H1 (cell line): ENCODE measurements at regions not wholly inside any gene's neighbourhood (a gene's known extent, or its start where the extent isn't known, plus 50 kb on each side); places are given as distances from the start of the nearest gene placed in this dataset.

Source experiments
- CTCF ChIA-PET: fragments of 300-600 bp; sonication (Branson Sonifier 250); formaldehyde crosslinking; loops from one replicate; lab custom pipeline; 2021; ENCODE audit not compliant: partially characterized antibody; lab: Charles Lee
- POLR2A ChIA-PET: fragments of 300-600 bp; sonication (Branson Sonifier 250); formaldehyde crosslinking; loops from one replicate; lab custom pipeline; 2021; ENCODE audit warnings: inconsistent platforms; ENCODE audit not compliant: partially characterized antibody; lab: Charles Lee
- DNase-seq, 2 experiments: peaks; one replicate each; pipeline versions ENCODE4 v3.0.0 to v3.0.0-alpha.2; 2010 to 2022; ENCODE audit warnings: low spot score in 2 of 2, low read depth in 1 of 2, mixed read lengths in 1 of 2
- FAIRE-seq: peaks from 2 replicates; lab custom pipeline; 2011; peaks lifted over from hg19 to GRCh38; lab: Jason Lieb, UNC
- H2AFZ ChIP-seq: 2 replicates; pipeline ENCODE4 v1.8.1; 2012; ENCODE audit warnings: low read length, inconsistent platforms
- H2AK5ac ChIP-seq: 2 replicates; pipeline ENCODE4 v1.6.1; 2013; ENCODE audit warnings: low read depth, low read length
- H2BK120ac ChIP-seq: replicated peaks from 2 replicates; pipeline ENCODE3; 2013; ENCODE audit warnings: low read depth, low read length, inconsistent platforms
- H2BK12ac ChIP-seq: 2 replicates; pipeline ENCODE4 v1.6.1; 2013; ENCODE audit warnings: low read depth, low read length
- H2BK15ac ChIP-seq: 2 replicates; pipeline ENCODE4 v1.6.1; 2013; ENCODE audit warnings: low read length
- H2BK20ac ChIP-seq: 2 replicates; pipeline ENCODE4 v1.6.1; 2013; ENCODE audit warnings: low read length
- H2BK5ac ChIP-seq: 2 replicates; pipeline ENCODE4 v1.6.1; 2013; ENCODE audit warnings: low read depth, low read length
- H3K14ac ChIP-seq: 2 replicates; pipeline ENCODE4 v1.6.1; 2013; ENCODE audit warnings: inconsistent platforms; ENCODE audit not compliant: insufficient read length
- H3K18ac ChIP-seq: 2 replicates; pipeline ENCODE4 v1.6.1; 2013; ENCODE audit warnings: low read length; ENCODE audit errors: extremely low read depth
- H3K23ac ChIP-seq: 2 replicates; pipeline ENCODE4 v1.6.1; 2013; ENCODE audit warnings: inconsistent platforms; ENCODE audit not compliant: insufficient read length
- H3K23me2 ChIP-seq: 2 replicates; pipeline ENCODE4 v1.6.1; 2013; ENCODE audit warnings: low read depth, low read length
- H3K27ac ChIP-seq: 2 replicates; pipeline ENCODE4 v1.6.1; 2011; ENCODE audit warnings: low read depth, low read length, inconsistent platforms
- H3K27me3 ChIP-seq, 4 experiments: replicated peaks in 1 of 4; 1 replicate in 1 of 4; 2 replicates in 3 of 4; pipeline versions ENCODE4 v1.6.1 to v1.8.1; 2011 to 2013; ENCODE audit warnings: low read length in 3 of 4, mild to moderate bottlenecking in 3 of 4, inconsistent platforms in 2 of 4, mixed read lengths in 2 of 4, moderate library complexity in 1 of 4; ENCODE audit not compliant: control insufficient read depth in 3 of 4, insufficient read depth in 3 of 4; ENCODE audit errors: extremely low read depth in 1 of 4
- H3K36me3 ChIP-seq, 4 experiments: 2 replicates each; pipeline versions ENCODE4 v1.6.1 to v1.8.1; 2011 to 2013; ENCODE audit warnings: mild to moderate bottlenecking in 4 of 4, low read length in 3 of 4, moderate library complexity in 2 of 4, control low read depth in 1 of 4, inconsistent platforms in 1 of 4; ENCODE audit not compliant: insufficient read depth in 4 of 4, control insufficient read depth in 2 of 4
- H3K4ac ChIP-seq: replicated peaks from 2 replicates; pipeline ENCODE3; 2013; ENCODE audit warnings: low read length, low read depth, mixed read lengths, inconsistent platforms; ENCODE audit not compliant: insufficient read length
- H3K4me1 ChIP-seq, 4 experiments: replicated peaks in 1 of 4; 1 replicate in 1 of 4; 2 replicates in 3 of 4; pipeline versions ENCODE4 v1.6.1 to v1.8.1; 2011 to 2013; ENCODE audit warnings: low read length in 3 of 4, inconsistent platforms in 2 of 4, mixed read lengths in 1 of 4; ENCODE audit not compliant: insufficient read depth in 4 of 4, control insufficient read depth in 3 of 4
- H3K4me2 ChIP-seq, 2 experiments: 2 replicates each; pipeline versions ENCODE4 v1.6.1 to v1.8.1; 2011 to 2013; ENCODE audit warnings: low read depth in 2 of 2, low read length in 2 of 2, control low read depth in 1 of 2, inconsistent platforms in 1 of 2, mild to moderate bottlenecking in 1 of 2; ENCODE audit not compliant: insufficient read depth in 1 of 2
- H3K4me3 ChIP-seq, 4 experiments: fragments of 200-600, 300-600 bp in 1 of 4; sonication (generic), shearing (Covaris generic), sonication (Bioruptor Twin) in 1 of 4; 2 replicates each; pipeline versions ENCODE4 v1.5.1 to v1.8.1; 2011 to 2016; ENCODE audit warnings: low read length in 4 of 4, low read depth in 3 of 4, control low read depth in 2 of 4, inconsistent platforms in 2 of 4, mild to moderate bottlenecking in 2 of 4, mixed read lengths in 1 of 4, moderate library complexity in 1 of 4; ENCODE audit not compliant: insufficient read depth in 2 of 4; ENCODE audit errors: extremely low read depth in 1 of 4
- H3K56ac ChIP-seq: replicated peaks from 2 replicates; pipeline ENCODE3; 2013; ENCODE audit warnings: low read depth, mild to moderate bottlenecking, mixed read lengths, low read length, inconsistent platforms; ENCODE audit not compliant: insufficient read length
- H3K79me1 ChIP-seq: 2 replicates; pipeline ENCODE4 v1.6.1; 2013; ENCODE audit warnings: low read depth, low read length, control low read depth
- H3K79me2 ChIP-seq, 2 experiments: 2 replicates each; pipeline versions ENCODE4 v1.6.1 to v1.8.1; 2012 to 2013; ENCODE audit warnings: low read length in 2 of 2, mild to moderate bottlenecking in 2 of 2, inconsistent platforms in 1 of 2; ENCODE audit not compliant: insufficient read depth in 2 of 2, control insufficient read depth in 1 of 2
- H3K9ac ChIP-seq, 4 experiments: replicated peaks in 1 of 4; 1 replicate in 1 of 4; 2 replicates in 3 of 4; pipeline versions ENCODE4 v1.6.1 to v1.8.1; 2011 to 2013; ENCODE audit warnings: low read depth in 3 of 4, low read length in 3 of 4, control low read depth in 2 of 4, mild to moderate bottlenecking in 2 of 4, moderate library complexity in 2 of 4, inconsistent platforms in 1 of 4; ENCODE audit errors: extremely low read depth in 1 of 4
- H3K9me3 ChIP-seq, 2 experiments: 2 replicates each; pipeline versions ENCODE4 v1.6.1 to v1.8.1; 2012 to 2013; ENCODE audit warnings: mild to moderate bottlenecking in 2 of 2, moderate library complexity in 2 of 2, control low read depth in 1 of 2, inconsistent platforms in 1 of 2, low read depth in 1 of 2, low read length in 1 of 2, mixed read lengths in 1 of 2; ENCODE audit not compliant: insufficient read depth in 2 of 2
- H4K20me1 ChIP-seq, 2 experiments: replicated peaks in 1 of 2; 2 replicates each; pipeline versions ENCODE3 to v1.8.1; 2011 to 2013; ENCODE audit warnings: inconsistent platforms in 2 of 2, low read length in 2 of 2, mild to moderate bottlenecking in 1 of 2; ENCODE audit not compliant: insufficient read depth in 2 of 2, control insufficient read depth in 1 of 2
- H4K5ac ChIP-seq: 2 replicates; pipeline ENCODE4 v1.6.1; 2013; ENCODE audit warnings: low read length, low read depth, mixed read lengths, inconsistent platforms; ENCODE audit not compliant: insufficient read length
- H4K8ac ChIP-seq: 2 replicates; pipeline ENCODE4 v1.8.0; 2013; ENCODE audit warnings: mild to moderate bottlenecking, moderate library complexity, low read length, inconsistent platforms; ENCODE audit not compliant: insufficient read depth; ENCODE audit errors: extremely low read depth
- H4K91ac ChIP-seq: replicated peaks from 2 replicates; pipeline ENCODE3; 2013; ENCODE audit warnings: low read length, mixed read lengths, inconsistent platforms; ENCODE audit not compliant: insufficient read length
- RBBP5 ChIP-seq: IDR thresholded peaks from 2 replicates; pipeline ENCODE4 v1.7.1; 2012; ENCODE audit warnings: low read depth, mild to moderate bottlenecking, inconsistent platforms, low read length, moderate library complexity, borderline replicate concordance
- RXRA ChIP-seq: IDR thresholded peaks from 2 replicates; pipeline ENCODE4 v1.6.1; 2011; ENCODE audit warnings: low read depth, mild to moderate bottlenecking, low read length, moderate library complexity; ENCODE audit not compliant: insufficient read depth
- SAP30 ChIP-seq: fragments of 300-600 bp; sonication (generic); IDR thresholded peaks from 2 replicates; pipeline ENCODE4 v1.7.1; 2012; ENCODE audit warnings: low read length, moderate library complexity, mild to moderate bottlenecking, inconsistent platforms; ENCODE audit not compliant: insufficient read depth, insufficient replicate concordance
- WGBS, 2 experiments: shearing (Covaris generic) in 1 of 2; methylation state at CpG; one replicate each; pipeline versions ENCODE4 v1.1.6 to v1.1.7; 2013 to 2015; ENCODE audit warnings: low lambda C conversion rate in 2 of 2, mixed read lengths in 2 of 2, inconsistent platforms in 1 of 2, low coverage in 1 of 2, missing lambda C conversion rate in 1 of 2; ENCODE audit not compliant: insufficient replicate concordance in 2 of 2, insufficient coverage in 1 of 2, insufficient read length in 1 of 2; ENCODE audit errors: extremely low coverage in 1 of 2, missing lambda C conversion rate in 1 of 2; 5-methylcytosine and 5-hydroxymethylcytosine counted together
- TF ChIP-seq, protein P1 (sequence below): IDR thresholded peaks from 2 replicates; pipeline ENCODE4 v1.6.1; 2011; ENCODE audit warnings: low read depth, mild to moderate bottlenecking, low read length; ENCODE audit not compliant: insufficient read depth
- TF ChIP-seq, protein P2 (sequence below): IDR thresholded peaks from 2 replicates; pipeline ENCODE4 v1.6.1; 2012; ENCODE audit warnings: low read length, inconsistent platforms

GRCh38 chr12:19746471-19746870, 307.2 kb downstream of the AEBP2 start:
- no peak overlapping the region for H4K8ac ChIP-seq
- no peaks in the 10 kb centered on the region for H3K79me1 ChIP-seq
- no peak overlapping the region for H2BK20ac ChIP-seq
- no peak overlapping the region for H3K9ac ChIP-seq
- no peaks in the 10 kb centered on the region for H3K9me3 ChIP-seq
- H3K79me2 ChIP-seq = no peaks in the 10 kb centered on the region
- no peak overlapping the region for H2BK12ac ChIP-seq
- no peak overlapping the region for H2AFZ ChIP-seq
- H3K4me3 ChIP-seq = no peak overlapping the region
- no peak overlapping the region for H2BK5ac ChIP-seq
- no peak overlapping the region for H3K27ac ChIP-seq
- H3K4ac ChIP-seq = no peak overlapping the region
- ChIA-PET CTCF (interaction anchor here (0.9 to 2.7 kb wide), 3 partner anchors 7 to 631 kb away, joined by 3 to 11 read pairs (median 6); no protein-coding TSS in a partner anchor), POLR2A (no interaction called here)
- H3K56ac ChIP-seq = no peak overlapping the region
- TF ChIP-seq, protein P1, sequence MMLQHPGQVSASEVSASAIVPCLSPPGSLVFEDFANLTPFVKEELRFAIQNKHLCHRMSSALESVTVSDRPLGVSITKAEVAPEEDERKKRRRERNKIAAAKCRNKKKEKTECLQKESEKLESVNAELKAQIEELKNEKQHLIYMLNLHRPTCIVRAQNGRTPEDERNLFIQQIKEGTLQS = no peak
- TF ChIP-seq RXRA (no peak), RBBP5 (no peak), SAP30 (no peak)
- TF ChIP-seq, protein P2, sequence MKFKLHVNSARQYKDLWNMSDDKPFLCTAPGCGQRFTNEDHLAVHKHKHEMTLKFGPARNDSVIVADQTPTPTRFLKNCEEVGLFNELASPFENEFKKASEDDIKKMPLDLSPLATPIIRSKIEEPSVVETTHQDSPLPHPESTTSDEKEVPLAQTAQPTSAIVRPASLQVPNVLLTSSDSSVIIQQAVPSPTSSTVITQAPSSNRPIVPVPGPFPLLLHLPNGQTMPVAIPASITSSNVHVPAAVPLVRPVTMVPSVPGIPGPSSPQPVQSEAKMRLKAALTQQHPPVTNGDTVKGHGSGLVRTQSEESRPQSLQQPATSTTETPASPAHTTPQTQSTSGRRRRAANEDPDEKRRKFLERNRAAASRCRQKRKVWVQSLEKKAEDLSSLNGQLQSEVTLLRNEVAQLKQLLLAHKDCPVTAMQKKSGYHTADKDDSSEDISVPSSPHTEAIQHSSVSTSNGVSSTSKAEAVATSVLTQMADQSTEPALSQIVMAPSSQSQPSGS = no peak
- no peak overlapping the region for H3K14ac ChIP-seq
- no peak overlapping the region for H2BK120ac ChIP-seq
- no peak overlapping the region for H3K23ac ChIP-seq
- no peak overlapping the region for H3K4me2 ChIP-seq
- H2BK15ac ChIP-seq = no peak overlapping the region
- H4K5ac ChIP-seq = no peak overlapping the region
- DNase-seq (no peak), FAIRE-seq (no peak)
- no peak overlapping the region for H2AK5ac ChIP-seq
- no peaks in the 10 kb centered on the region for H4K20me1 ChIP-seq
- no peak overlapping the region for H4K91ac ChIP-seq
- no peak overlapping the region for H3K18ac ChIP-seq
- no peaks in the 10 kb centered on the region for H3K4me1 ChIP-seq
- no peaks in the 10 kb centered on the region for H3K36me3 ChIP-seq
- H3K27me3 ChIP-seq = no peaks in the 10 kb centered on the region
- WGBS, 2 experiments = 91% methylated on average over 4 of the region's 4 CpGs; no CpG with 5 or more reads in 1 of the 2 experiments
- no peaks in the 10 kb centered on the region for H3K23me2 ChIP-seq
